Muscle of back (tissue), 3 donors: ENCODE measurements at regions not wholly inside any gene's neighbourhood (a gene's known extent, or its start where the extent isn't known, plus 50 kb on each side); places are given as distances from the start of the nearest gene placed in this dataset.
A peak's percentile ranks its signal among the peaks of the same experiment; 100 is the strongest.
"Not testable (repeated sequence)": the region's sequence is repeated elsewhere in the genome, so short reads cannot be mapped to it uniquely, and the experiment has no call there.

ENCODE experiments used
- DNase-seq, 3 donors: peaks; one replicate each; pipeline versions ENCODE4 v3.0.0 to v3.0.0-alpha.2; 2013

DNA sequence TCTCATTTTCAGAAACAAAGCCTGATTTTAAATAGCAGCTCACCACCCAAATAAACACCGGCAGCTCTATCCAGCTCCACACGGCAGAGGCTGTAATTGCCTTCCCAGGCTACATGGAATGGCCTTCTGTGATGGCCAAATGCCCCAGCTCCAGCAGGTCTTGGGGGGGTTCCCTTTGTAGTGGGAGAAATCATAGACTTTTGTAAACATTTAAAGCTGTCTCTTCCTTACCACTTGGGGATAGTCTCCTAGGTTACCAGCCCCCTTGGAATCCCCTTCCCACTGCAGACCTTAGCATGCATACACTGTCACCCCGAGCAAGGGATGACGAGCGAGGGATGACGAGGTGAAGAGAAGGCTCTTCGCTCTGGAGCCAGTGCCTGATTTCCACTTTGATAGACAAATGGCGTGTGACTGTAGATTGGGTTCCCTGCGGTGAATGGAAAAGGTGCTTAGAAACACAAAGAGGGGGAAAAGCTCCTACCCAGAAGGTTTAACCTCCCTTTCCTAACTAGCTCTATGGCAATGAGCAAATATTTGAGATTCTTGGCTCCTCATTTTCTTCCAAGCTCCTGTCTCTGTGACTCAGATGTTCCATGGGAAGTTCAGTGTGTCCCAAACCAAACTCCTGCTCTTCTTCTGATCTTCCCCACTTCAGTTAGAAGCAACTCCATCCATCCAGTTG, 108.0 kb upstream of the CADM1 start:
- peak in 1 of 3 donors; percentile 69 for DNase-seq

- no peak for DNase-seq
These were observed 107.1 kb upstream of the CADM1 start for GRCh38 chr11:115611343-115611742.

GRCh38 chr11:115610908-115611307, 106.7 kb upstream of the CADM1 start:
- DNase-seq, result no peak

DNA sequence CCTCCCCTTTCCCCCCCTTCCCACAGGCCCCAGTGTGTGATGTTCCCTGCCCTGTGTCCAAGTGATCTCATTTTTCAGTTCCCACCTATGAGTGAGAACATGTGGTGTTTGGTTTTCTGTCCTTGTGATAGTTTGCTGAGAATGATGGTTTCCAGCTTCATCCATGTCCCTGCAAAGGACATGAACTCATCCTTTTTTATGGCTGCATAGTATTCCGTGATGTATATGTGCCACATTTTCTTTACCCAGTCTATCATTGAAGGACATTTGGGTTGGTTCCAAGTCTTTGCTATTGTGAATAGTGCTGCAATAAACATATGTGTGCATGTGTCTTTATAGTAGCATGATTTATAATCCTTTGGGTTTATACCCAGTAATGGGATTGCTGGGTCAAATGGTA, 106.0 kb upstream of the CADM1 start:
- DNase-seq, result not testable (repeated sequence)

DNA sequence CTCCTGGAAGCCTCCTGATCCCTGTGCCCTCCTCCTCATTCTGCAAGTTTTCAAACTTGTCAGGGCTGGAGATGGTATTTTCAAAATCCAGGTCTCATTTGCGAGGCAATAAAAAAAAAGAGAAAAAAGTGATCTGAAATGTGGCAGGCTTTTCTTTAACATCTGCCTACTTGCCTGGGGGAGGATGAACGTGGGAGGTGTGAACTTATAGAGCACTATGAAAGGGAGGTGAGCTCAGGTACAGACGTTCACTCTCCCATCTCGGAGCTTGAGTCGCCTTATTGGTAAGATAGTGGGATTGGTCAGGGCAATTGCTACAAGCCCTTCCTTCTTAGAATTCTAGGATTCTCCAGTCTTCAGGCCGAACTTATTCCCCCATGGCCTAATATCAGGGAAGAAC, 104.8 kb upstream of the CADM1 start:
- no peak for DNase-seq

- peak in 1 of 3 donors; percentile 64 for DNase-seq
These were observed 103.5 kb upstream of the CADM1 start for GRCh38 chr11:115607621-115608221.

GRCh38 chr11:115606498-115607220, 102.4 kb upstream of the CADM1 start:
- peak; percentile 32 to 68 (median 49) for DNase-seq

DNA sequence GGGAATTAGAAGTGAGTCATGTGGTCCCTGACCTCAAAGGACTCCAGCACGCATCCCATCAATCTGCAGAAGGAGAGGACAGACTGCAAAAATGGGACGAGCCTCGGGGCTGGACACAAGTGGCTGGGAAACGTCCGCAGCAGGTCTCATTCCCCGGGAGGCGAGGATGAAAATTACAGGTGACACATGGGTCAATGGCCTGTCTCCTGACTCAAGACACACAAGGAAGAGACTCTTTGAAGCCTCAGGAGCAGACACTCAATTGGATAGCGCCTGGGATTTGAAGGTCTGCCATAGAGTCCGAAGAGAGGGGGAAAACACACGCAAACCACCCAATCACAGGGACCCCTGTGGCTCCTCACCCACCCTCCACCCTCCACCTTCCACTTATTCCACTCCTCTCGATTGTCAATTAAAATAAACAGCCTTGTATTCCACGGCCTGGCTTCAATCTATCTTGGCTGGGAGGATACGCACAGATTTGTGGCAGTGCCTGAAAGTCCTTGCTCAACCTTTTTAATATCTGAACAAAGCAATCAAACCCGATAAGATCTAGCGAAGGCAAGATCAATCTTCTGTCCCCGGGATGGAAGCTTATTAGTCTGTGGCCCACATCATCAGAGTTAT, 101.8 kb upstream of the CADM1 start:
- DNase-seq, result no peak

DNA sequence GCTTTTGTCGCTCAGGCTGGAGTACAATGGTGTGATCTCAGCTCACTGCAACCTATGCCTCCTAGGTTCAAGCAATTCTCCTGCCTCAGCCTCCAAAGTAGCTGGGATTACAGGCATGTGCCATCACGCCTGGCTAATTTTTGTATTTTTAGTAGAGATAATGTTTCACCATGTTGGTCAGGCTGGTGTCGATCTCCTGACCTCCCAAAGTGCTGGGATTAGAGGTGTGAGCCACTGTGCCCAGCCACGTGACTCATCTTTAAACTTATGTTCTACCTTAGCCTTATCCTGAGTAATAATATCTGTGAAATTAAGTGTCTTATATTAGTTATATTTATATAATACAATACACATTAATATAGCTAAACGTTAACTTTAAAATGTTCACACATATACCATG, 101.2 kb upstream of the CADM1 start:
- not testable (repeated sequence) for DNase-seq

- DNase-seq, result no peak
These were observed 94.9 kb upstream of the CADM1 start for GRCh38 chr11:115599125-115599524.

GRCh38 chr11:115598257-115598901, 94.2 kb upstream of the CADM1 start:
- DNase-seq, result no peak

- DNase-seq, result no peak
These were observed 87.2 kb upstream of the CADM1 start for GRCh38 chr11:115591380-115591779.

DNA sequence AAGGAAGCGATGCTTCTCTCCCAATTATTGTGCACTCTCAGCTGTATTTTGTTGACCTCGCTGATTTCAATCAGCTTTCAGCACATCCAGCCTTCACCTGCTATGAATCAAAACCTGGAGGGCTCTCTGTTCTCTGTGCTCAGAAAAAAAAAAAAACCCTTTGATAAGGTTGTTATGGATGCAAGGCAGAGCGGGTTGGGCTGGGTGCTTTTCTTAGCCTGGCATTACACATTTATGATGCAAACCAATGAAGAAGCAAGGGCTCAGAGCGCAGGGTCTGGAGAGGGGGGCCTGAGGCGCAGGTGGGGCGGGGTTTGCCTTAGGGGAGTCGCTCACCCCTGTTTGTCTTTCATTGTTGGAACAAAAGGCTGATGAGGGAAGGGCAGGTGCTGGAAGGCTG, 86.0 kb upstream of the CADM1 start:
- DNase-seq, result no peak

- DNase-seq, result no peak
These were observed 83.6 kb upstream of the CADM1 start for GRCh38 chr11:115587718-115588342.

GRCh38 chr11:115585361-115586024, 81.3 kb upstream of the CADM1 start:
- no peak for DNase-seq

- peak; percentile 8 to 30 (median 14) for DNase-seq
These were observed 77.8 kb upstream of the CADM1 start for GRCh38 chr11:115581871-115582639.

GRCh38 chr11:115580927-115581680, 76.9 kb upstream of the CADM1 start:
- DNase-seq, result peak in 1 of 3 donors; percentile 14

- no peak for DNase-seq
These were observed 76.2 kb upstream of the CADM1 start for GRCh38 chr11:115580416-115580815.

- no peak for DNase-seq
These were observed 75.1 kb upstream of the CADM1 start for GRCh38 chr11:115579181-115579825.
